ENCODE measurements at regions not wholly inside any gene's neighbourhood (a gene's known extent, or its start where the extent isn't known, plus 50 kb on each side); places are given as distances from the start of the nearest gene placed in this dataset.
"Not testable (repeated sequence)": the region's sequence is repeated elsewhere in the genome, so short reads cannot be mapped to it uniquely, and the experiment has no call there.

DNA sequence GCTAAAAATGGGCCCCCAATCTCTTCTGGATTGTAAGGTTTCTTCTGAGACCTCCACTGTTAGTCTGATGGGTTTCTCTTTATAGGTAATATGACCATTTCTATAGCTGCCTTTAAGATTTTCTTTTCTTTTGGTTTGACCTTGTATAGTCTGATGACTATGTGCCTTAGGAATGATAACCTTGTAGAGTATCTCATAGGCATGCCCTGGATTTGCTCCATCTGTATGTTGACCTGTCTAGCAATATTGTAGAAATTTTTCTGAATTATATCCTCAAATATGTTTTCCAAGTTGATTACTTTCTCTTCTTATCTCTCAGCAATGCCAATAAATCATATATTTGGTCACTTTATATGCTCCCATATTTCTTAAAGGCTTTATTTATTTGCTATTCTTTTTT lies 1403.8 kb upstream of the GOT2 start:
- no peak for DNase-seq (ENCODE audit: low spot score)

DNA sequence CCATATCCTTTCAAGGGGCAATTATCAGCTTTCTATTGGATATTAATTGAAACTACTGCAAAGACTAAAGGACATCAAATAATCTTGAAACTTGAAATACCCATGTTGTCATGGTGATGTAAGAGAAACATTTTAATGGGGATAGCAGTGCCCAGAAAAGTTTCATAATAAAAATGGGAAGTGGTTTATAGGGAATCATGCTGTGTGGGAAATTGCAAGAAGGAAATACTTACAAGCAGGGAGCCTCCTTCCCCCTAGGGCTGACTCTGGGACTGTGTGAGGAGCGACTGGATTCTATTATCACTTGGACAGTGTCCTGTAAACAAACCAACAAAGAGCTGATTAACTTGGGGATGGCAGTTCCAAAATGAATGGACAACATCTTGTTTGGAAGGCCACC lies 1393.1 kb upstream of the GOT2 start:
- no peak for DNase-seq (ENCODE audit: low spot score)

DNA sequence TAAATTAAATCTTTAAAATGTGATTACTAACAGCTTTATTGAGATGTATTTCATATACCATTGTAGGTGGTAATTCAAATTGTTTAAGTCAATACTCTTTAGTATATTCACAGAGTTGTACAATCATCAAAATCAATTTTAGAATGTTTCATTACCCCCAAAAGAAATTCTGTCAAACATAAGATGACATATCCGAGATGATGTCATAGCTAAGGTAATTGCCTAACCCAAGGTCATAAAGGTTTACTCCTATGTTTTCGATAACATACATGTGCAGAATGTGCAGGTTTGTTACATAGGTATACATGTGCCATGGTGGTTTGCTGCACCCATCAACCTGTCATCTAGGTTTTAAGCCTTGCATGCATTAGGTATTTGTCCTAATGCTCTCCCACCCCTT lies 1392.0 kb upstream of the GOT2 start:
- not testable (repeated sequence) for DNase-seq (ENCODE audit: low spot score)

DNA sequence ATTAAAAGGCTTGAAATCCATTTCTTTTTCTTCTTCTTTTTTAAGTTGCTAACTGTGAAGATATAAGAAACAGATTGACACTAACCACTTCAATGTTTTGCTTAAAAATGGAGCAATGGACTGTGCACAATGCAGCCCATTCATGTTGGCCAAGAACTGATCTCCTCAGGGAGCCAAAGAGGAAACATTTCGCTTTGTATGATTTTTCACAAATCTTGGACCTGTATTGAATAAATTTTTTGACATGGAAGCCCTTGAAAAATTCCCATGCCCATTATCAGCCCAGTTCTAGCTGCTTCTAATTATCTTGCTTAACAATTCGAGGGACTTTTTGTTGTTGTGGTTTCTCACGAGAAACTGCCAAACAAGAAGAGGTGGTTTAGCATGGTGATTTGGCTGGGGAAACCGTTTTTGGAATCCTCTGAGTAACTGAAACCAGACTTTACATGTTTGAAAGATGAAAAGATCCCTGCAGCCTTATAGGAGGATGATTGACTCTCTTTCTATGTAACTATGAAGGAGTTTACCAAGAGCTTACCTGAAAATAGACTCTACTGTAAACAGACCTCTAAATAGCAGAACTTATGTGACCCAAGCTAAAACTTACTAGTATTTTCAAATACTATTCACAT lies 1389.4 kb upstream of the GOT2 start:
- DNase-seq (ENCODE audit: low spot score): no peak

DNA sequence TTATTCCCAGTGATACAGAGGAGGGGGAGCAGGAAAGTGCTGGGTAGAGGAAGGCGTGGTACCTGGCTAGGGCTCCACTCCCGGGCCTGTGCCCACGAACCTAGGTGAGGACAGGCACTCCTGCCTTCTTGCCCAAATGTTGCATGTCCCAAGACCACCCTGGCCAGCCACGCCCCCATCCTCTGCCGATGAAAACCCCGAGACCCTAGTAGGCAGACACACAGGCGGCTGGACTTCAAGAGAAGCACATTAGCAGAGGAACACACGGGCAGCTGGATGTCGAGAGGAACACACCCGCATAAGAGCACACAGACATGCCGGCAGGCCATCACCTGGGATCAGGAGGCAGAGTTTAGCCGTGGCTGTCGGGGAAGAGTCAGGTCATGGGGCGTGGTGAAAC lies 1386.5 kb upstream of the GOT2 start:
- DNase-seq (ENCODE audit: low spot score): no peak

DNA sequence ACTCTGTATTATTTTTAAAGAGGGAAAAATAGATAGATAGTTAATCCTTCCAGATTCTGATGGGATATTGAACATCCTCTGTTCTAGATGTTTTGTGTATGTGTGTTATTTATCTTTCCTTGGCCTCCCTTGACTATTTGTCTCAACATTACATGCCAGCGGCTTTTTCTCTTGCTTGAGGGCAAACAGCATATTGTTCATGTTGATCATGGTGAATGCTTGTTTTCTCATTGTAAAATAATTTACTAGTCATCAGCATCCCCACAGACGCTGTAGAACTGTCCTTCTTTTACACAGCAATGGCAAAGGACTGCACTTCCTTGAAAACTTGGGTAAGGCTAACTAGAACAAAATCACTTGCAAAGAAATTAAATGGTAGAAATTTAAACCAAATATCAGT lies 1376.4 kb upstream of the GOT2 start:
- DNase-seq (ENCODE audit: low spot score): no peak

DNA sequence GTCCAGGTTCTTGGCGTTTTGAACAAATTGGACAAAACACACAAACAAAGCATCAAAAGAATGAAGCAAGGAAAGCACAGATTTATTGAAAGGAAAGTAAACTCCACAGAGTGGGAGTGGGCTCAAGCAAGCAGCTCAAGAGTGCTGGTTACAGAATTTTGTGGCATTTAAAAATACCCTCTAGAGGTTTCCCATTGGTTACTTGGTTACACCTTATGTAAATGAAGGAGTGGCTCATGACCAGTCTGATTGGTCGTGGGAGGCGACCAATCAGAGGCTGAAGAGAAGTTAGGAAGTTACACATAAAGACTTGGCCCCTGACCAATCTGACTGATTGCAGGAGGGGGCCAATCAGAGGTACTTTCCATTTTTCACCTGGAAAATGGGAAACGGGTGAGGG lies 1373.8 kb upstream of the GOT2 start:
- no peak for DNase-seq (ENCODE audit: low spot score)

DNA sequence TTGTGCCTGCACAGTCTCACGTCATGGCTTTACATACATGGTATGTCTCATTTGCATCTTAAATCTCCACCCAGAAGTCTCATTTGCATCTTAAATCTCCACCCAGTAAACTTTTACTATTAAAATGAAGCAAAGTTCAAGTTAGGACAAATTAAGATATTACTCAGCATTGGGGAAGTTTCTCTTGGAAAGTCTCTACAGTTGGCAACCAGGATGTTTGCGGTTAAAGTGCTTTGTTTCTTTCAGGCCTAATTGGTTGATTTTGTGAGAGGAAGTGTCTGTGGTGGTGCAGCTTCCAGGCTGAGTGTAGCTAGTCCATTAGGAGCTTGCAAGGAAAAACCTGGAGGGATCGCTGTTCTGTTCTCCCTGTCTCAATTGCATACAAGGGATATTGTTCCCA lies 1373.3 kb upstream of the GOT2 start:
- no peak for DNase-seq (ENCODE audit: low spot score)

DNA sequence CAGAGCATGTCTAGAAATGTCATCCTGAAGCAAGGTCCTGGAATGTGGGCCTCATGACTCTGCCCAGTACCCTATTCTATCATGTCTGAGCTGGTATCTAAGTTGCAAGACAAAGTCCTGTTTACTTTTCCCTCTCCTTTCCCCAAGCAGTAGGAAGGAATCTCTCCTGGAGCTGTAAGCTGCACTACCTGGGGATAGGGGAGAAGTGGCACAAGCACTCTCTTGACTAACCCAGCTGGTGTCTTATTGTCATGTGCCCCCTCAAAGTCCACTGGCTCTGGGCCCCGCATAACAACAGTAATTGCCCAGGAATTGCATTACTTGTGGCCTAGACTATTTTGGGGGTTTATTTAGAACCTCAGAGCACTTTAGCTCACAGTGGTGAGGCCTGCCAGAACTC lies 1366.3 kb upstream of the GOT2 start:
- no peak for DNase-seq (ENCODE audit: low spot score)

DNA sequence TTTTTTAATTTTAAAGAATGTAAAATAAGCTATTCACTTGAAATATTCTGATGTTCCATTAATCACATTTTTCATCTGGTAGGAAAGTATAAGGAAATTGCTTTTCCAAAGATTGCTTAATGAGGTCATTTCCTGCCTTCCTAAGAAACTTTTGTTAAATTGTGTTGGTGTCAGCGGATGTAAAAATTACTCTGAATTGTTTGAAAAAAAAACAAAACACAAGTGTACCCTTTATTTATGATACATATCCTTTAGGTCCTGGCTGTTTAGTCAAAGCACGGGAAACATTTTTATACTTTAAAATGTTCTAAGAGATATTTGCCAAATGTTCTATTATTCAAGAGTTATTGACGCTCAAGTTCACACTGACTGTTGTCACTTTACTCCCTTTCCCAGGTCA lies 1357.4 kb upstream of the GOT2 start:
- no peak for DNase-seq (ENCODE audit: low spot score)

DNA sequence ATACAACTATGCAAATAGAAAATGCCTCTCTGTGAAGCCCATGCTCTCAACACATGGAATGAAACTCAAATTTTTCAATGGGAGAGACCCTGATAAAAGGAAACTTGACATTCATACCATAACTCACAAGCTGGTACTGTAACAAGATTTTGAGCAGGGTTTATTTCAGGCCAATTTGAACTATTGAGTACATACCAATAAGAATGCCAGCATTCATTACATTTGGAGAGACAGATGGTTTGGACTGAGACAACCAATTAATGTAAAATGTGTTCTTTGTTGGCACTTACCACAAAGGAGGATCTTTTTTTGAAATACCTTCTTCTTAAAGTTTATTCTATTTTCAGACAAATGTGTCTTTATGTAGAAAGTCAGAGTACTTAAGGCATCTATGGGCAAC lies 1357.0 kb upstream of the GOT2 start:
- DNase-seq (ENCODE audit: low spot score): no peak

DNA sequence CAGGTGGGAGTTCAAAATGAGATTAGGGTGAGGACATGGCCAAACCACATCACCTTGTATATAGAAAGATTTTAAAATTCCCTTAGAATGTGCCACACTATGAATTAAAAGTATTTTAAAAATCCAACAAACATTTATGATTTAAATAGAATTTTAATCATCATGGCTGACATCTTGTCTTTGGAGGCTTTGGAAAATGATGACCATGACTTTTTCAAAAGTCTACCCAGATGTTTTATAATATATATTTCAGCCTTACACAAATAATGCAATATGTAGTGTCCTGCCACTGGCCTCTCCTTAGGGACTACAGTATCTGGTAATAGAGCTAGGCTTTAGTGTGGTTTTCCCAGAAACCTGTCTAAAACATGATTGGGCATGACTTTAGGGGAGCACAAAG lies 1353.4 kb upstream of the GOT2 start:
- DNase-seq (ENCODE audit: low spot score): no peak

DNA sequence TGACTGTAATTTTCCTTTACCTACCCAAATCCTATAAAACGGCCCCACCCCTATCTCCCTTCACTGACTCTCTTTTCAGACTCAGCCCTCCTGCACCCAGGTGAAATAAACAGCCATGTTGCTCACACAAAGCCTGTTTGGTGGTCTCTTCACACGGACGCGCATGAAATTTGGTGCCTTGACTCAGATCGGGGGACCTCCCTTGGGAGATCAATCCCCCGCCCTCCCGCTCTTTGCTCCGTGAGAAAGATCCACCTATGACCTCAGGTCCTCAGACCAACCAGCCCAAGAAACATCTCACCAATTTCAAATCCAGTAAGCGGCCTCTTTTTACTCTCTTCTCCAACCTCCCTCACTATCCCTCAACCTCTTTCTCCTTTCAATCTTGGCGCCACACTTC lies 1344.7 kb upstream of the GOT2 start:
- DNase-seq (ENCODE audit: low spot score): not testable (repeated sequence)

DNA sequence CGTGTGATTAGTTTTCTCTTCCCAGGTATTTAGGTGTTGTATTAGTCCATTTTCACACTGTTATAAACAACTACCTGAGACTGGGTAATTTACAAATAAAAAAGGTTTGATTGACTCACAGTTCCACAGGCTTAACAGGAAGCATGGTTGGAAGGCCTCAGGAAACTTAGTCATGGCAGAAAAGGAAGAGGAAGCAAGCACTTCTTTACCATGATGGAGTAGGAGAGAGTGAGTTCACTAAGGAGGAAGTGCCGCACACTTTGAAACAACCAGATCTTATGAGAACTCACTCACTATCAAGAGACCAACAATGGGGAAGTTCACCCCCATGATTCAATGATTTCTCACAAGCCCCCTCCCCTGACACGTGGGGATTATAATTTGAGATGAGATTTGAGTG lies 1343.7 kb upstream of the GOT2 start:
- DNase-seq (ENCODE audit: low spot score): no peak

DNA sequence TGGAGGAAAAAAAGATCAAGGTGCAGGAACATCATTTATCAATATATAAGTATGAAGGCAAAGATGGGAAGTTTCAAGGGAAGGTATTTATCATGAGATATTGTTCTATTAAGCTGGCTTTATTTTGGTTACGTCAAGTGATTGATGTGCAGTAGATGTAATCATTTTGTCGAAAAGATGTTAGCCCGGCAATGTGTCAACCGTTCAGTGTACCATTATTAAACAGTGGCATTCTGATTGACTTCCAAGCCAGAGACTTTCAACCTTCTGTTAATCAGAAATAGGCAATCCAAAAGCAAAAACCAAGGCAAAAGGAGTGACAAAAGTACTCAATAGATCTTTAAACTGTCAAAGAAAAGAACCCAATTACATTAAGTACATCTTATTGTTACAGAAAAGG lies 1340.3 kb upstream of the GOT2 start:
- DNase-seq (ENCODE audit: low spot score): no peak

DNA sequence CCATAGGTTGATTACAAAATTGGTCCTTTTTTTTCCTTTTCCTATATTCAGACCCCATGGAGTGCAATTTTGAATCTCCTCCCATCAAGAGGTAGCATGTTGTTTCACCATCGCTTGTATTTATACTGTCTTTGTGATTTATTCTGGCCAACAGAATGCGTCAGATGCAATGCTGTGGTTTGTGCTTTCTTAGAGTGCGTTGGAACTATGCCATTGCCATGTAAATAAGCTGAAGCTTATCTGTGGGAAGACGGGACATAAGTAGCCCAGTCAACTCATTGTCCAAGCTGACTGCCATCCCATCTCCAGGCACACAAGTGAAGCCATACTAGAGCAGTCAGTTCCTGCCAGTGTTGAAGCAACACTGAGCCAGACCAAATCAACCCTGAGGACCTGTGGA lies 1339.3 kb upstream of the GOT2 start:
- no peak for DNase-seq (ENCODE audit: low spot score)

DNA sequence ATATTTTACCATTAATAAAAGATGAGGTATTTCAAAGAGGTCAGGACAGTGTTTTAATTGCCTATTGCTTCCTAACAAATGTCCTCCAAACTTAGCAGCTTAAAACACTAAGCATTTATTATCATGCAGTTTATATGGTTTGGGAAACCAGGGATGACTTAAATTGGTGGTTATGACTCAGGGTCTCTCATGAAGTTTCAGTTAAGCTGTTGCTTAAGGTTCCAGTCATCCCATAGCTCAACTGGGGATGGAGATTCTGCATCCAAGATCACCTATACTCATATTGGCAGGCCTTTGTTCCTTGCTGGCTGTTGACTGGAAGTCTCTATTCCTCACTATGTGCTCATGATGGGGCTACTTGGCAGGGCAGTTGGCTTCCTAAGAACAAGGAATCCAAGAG lies 1329.9 kb upstream of the GOT2 start:
- DNase-seq (ENCODE audit: low spot score): no peak

DNA sequence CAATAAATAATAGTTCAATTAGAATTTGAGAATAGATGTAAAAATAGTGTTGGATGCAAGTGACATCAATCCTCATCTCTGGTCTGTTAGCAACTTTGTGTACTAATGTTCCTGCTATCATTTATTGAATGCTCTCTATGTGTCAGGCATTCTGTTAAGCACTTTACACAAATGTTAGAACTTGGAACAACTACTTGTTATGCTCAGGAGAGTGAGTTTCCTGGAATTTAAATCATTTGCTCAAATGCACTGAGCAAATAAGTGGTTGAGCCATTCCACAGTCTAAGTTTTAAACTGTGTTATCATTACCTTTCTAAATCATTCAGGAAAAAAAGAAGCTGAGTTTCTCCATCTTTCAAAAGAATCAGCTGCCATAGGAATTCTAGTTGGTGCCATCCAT lies 1327.3 kb upstream of the GOT2 start:
- no peak for DNase-seq (ENCODE audit: low spot score)

DNA sequence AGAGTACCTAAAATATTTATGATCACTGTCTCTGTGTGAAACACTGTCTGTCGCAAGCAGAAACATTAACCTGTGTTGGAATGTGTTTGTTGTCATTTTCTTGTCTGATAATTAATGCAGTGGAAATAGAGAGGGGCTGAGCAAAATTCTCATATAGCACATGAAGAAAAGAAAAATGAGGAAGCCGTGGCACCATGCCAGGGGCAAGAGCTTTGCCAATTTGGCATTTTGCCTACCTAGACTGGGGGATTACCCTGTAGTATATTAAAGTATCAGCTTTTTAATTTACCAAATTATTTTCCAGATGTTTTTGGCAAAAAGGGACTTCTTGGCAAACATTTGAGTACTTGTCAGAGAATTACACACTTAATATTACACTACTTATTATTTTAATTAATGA lies 1326.6 kb upstream of the GOT2 start:
- no peak for DNase-seq (ENCODE audit: low spot score)

DNA sequence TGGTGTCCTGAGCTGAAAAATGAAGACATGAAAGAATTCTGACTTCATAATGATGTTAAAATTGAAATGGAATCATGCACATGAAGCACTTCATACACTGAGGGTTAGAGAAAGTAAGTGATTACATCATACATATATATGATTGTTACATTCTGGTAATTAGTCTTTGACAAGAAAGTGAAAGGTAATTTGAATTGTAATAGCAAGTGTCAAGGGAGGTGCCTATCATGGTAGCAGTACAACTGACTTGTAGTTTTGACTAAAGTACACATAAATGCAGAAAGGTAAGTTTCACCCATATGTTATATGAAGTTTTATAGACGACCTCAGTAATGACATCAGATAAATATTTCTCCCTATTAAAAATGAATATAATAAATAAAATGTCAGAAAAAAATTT lies 1325.0 kb upstream of the GOT2 start:
- DNase-seq (ENCODE audit: low spot score): no peak

DNA sequence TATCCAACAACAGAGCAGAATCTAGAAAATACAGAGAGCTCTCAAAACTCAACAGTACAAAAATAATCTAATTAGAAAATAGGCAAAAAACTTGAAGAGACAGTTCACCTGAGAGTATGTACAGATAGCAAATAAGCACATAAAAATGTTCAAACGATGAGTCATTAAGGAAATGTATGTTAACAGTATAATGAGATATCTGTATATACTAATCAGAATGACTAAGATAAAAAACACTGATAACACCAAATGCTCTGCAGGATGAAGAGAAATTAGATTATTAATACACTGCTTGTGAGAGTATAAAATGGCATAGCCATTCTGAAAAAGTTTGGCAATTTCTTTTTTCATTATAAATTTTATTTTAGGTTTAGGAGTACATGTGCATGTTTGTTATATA lies 1307.6 kb upstream of the GOT2 start:
- no peak for DNase-seq (ENCODE audit: low spot score)

DNA sequence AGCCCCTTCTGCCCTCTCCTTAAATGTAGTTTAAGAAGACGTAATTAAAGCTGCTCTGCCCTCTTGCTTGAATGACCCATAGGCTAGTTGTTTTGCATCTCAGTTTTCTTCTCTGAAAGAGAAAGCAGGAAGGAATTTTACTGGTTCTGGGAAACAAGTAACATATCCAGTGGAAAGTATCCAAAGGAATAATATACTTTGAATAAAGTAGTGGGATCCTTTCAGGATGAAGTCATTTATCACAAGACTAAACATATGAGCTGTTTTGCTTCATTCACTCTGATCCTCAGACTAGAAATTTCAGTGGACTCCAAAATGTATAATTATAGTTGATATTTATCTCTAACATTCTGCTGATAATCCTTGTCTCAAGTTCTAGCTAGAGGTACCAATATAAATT lies 1297.6 kb upstream of the GOT2 start:
- DNase-seq (ENCODE audit: low spot score): no peak

DNA sequence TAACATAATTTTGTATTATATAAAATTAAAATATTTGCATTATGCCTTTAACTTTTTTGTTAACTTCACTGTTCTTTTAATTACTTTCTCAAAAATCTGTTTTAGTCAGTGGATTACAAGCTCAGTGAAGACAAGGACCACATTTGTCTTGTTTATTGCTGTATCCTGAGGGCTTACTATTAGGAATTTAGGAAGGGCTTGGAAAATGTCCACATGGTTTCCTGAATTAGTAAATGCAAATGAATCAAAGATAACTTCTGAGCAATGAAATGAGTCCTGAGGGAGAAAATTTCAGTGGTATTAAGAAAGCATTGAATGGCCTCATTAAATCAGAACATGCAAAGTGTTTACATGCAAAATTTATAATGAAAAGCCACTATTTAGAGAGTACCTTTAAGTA lies 1293.2 kb upstream of the GOT2 start:
- DNase-seq (ENCODE audit: low spot score): no peak

DNA sequence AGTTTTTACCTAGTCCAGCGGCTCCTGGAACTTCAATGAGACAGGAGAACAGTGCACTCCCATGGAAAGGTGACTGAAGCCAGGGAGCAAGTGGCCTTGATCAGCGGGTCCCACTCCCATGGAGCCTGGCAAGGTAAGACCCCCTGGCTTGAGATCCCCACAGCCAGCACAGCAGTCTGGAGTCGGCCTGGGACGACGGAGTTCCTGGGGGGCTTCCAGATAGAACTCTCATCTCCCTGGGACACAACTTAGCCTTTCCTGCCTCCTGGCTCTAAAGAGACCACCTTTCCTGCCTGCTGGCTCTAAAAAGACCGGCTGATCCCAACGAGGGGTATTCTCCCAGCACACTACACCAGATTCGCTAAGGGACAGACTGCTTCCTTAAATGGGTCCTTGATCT lies 1279.0 kb upstream of the GOT2 start:
- DNase-seq (ENCODE audit: low spot score): no peak

DNA sequence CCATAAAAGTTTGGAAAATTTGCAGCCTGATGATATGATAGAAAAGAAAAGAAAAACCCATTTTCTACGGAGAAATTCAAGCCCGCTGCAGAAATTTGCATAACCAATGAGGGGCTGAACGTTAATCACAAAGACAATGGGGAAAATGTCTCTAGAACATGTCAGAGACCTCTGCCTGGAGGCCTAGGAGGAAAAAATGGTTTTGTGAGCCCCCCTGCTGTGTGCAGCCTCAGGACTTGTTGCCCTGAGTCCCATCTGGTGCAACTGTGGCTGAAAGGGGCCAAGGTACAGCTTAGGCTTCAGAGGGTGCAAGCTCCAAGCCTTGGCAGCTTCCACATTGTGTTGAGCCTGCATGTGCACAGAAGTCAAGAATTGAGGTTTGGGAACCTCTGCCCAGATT lies 1267.4 kb upstream of the GOT2 start:
- no peak for DNase-seq (ENCODE audit: low spot score)

Data from Ammon's horn (tissue), 1 donor.